GM23338 (cell line): ENCODE measurements at regions not wholly inside any gene's neighbourhood (a gene's known extent, or its start where the extent isn't known, plus 50 kb on each side); places are given as distances from the start of the nearest gene placed in this dataset.
"Not testable (repeated sequence)": the region's sequence is repeated elsewhere in the genome, so short reads cannot be mapped to it uniquely, and the experiment has no call there.

Experiments
- ATAC-seq: fragments of 200-7000 bp; cut with Tn5 transposase; 3 replicates; pipeline ENCODE4 v1.9.1; 2020
- DNase-seq: peaks from one replicate; pipeline ENCODE4 v3.0.0-alpha.2; 2015; ENCODE audit warnings: low spot score
- H2AFZ ChIP-seq: fragments of 200-600 bp; sonication (generic); 2 replicates; pipeline ENCODE4 v1.8.0; 2016; ENCODE audit warnings: antibody characterized with exemption, mild to moderate bottlenecking, moderate library complexity
- H3F3A ChIP-seq: fragments of 200-600 bp; sonication (generic); replicated peaks from 2 replicates; pipeline ENCODE4 v1.8.0; 2017; ENCODE audit warnings: antibody characterized with exemption, mixed run types, low read depth
- H3K27ac ChIP-seq: fragments of 200-600 bp; sonication (generic); 2 replicates; pipeline ENCODE4 v1.6.1; 2016; ENCODE audit warnings: low read depth
- H3K27me3 ChIP-seq: fragments of 200-600 bp; sonication (generic); 2 replicates; pipeline ENCODE4 v1.8.0; 2016; ENCODE audit warnings: mild to moderate bottlenecking, mixed run types, moderate library complexity; ENCODE audit not compliant: insufficient read depth
- H3K36me3 ChIP-seq: fragments of 200-600 bp; sonication (generic); 2 replicates; pipeline ENCODE4 v1.8.0; 2016; ENCODE audit warnings: mild to moderate bottlenecking; ENCODE audit not compliant: insufficient read depth
- H3K4me1 ChIP-seq: fragments of 200-600 bp; sonication (generic); 2 replicates; pipeline ENCODE4 v1.8.0; 2016; ENCODE audit warnings: mild to moderate bottlenecking, moderate library complexity; ENCODE audit not compliant: insufficient read depth
- H3K4me2 ChIP-seq: fragments of 200-600 bp; sonication (generic); 2 replicates; pipeline ENCODE4 v1.7.1; 2017; ENCODE audit warnings: mixed run types
- H3K4me3 ChIP-seq: fragments of 200-600 bp; sonication (generic); 2 replicates; pipeline ENCODE4 v1.6.1; 2016; ENCODE audit warnings: mixed run types
- H3K79me2 ChIP-seq: fragments of 200-600 bp; sonication (generic); replicated peaks from 2 replicates; pipeline ENCODE4 v1.8.0; 2017; ENCODE audit warnings: mild to moderate bottlenecking; ENCODE audit not compliant: insufficient read depth
- H3K9me2 ChIP-seq: fragments of 200-600 bp; sonication (generic); 2 replicates; pipeline ENCODE4 v1.8.0; 2017; ENCODE audit not compliant: insufficient read depth
- H4K20me1 ChIP-seq: fragments of 200-600 bp; sonication (generic); replicated peaks from 2 replicates; pipeline ENCODE4 v1.8.0; 2017; ENCODE audit warnings: mild to moderate bottlenecking; ENCODE audit not compliant: insufficient read depth
- H3K27ac Mint-ChIP-seq: 2 replicates; pipeline ENCODE4 v1.8.0; 2020; ENCODE audit warnings: inconsistent platforms, mild to moderate bottlenecking, moderate library complexity, mixed read lengths
- H3K27me3 Mint-ChIP-seq: 3 replicates; pipeline ENCODE4 v1.8.0; 2022; ENCODE audit warnings: low read depth, mild to moderate bottlenecking, moderate library complexity, mixed read lengths, inconsistent platforms; ENCODE audit not compliant: insufficient read depth, poor library complexity
- H3K36me3 Mint-ChIP-seq: 3 replicates; pipeline ENCODE4 v1.8.0; 2021; ENCODE audit warnings: low read depth, mild to moderate bottlenecking, inconsistent platforms, moderate library complexity, mixed read lengths
- H3K4me1 Mint-ChIP-seq: 3 replicates; pipeline ENCODE4 v1.8.0; 2020; ENCODE audit warnings: mild to moderate bottlenecking, inconsistent platforms, mixed read lengths
- H3K4me3 Mint-ChIP-seq: 3 replicates; pipeline ENCODE4 v1.8.0; 2021; ENCODE audit warnings: moderate library complexity, mild to moderate bottlenecking, inconsistent platforms, mixed read lengths
- H3K9me3 Mint-ChIP-seq: 3 replicates; pipeline ENCODE4 v1.8.0; 2020; ENCODE audit warnings: moderate library complexity, mild to moderate bottlenecking, inconsistent platforms, mixed read lengths
- CTCF ChIP-seq, 2 experiments: fragments of 200-600 bp in 1 of 2; sonication (generic) in 1 of 2; conservative IDR thresholded peaks; 2 replicates each; pipeline versions ENCODE4 v1.5.1 to v1.6.1; 2016 to 2017; ENCODE audit warnings: antibody characterized with exemption in 2 of 2, low read depth in 2 of 2, mild to moderate bottlenecking in 2 of 2, moderate library complexity in 1 of 2
- JUNB ChIP-seq: IDR thresholded peaks from one replicate; pipeline ENCODE4 v1.6.1; 2016; ENCODE audit warnings: antibody characterized with exemption; ENCODE audit not compliant: unreplicated experiment
- POLR2AphosphoS5 ChIP-seq: IDR thresholded peaks from 2 replicates; pipeline ENCODE4 v1.6.1; 2016; ENCODE audit warnings: antibody characterized with exemption, low read depth
- ZNF114 ChIP-seq: fragments of 250-450 bp; sonication (Bioruptor Pico); IDR thresholded peaks from 2 replicates; pipeline ENCODE4 v1.5.0; 2020; ENCODE audit warnings: mild to moderate bottlenecking, moderate library complexity
- ZNF331 ChIP-seq: fragments of 250-450 bp; sonication (Bioruptor Pico); IDR thresholded peaks from 2 replicates; pipeline ENCODE4 v1.5.0; 2020; ENCODE audit warnings: low read depth, mild to moderate bottlenecking, moderate library complexity

- TF ChIP-seq CTCF (conservative IDR thresholded peaks at IDR 0.05; ENCODE audit: low read depth in 2 of 2) = peak; percentile 33 to 48
Observed at GRCh38 chr10:16049050-16049449, 188.7 kb upstream of the MINDY3 start (continued).

- no peak overlapping the region; the same call in 1 of the 2 replicates for H2AFZ ChIP-seq
- H4K20me1 ChIP-seq = no peaks in the 10 kb centered on the region
- TF ChIP-seq ZNF331 (CRISPR knock-in tag) = no peak
- no peak overlapping the region for H3K4me3 ChIP-seq
- ATAC-seq = no peak
- H3K4me3 Mint-ChIP-seq = no peak overlapping the region
- no peak overlapping the region for H3K27ac ChIP-seq
- no peaks in the 10 kb centered on the region for H3K9me2 ChIP-seq
- H3K4me1 ChIP-seq = no peaks in the 10 kb centered on the region
- no peaks in the 10 kb centered on the region; the same call in 2 of the 3 replicates for H3K4me1 Mint-ChIP-seq
- no peaks in the 10 kb centered on the region for H3K36me3 Mint-ChIP-seq
- no peak overlapping the region for H3K27ac Mint-ChIP-seq
- no peaks in the 10 kb centered on the region for H3K36me3 ChIP-seq
- H3K27me3 ChIP-seq = no peaks in the 10 kb centered on the region
- peaks cover 2% of the 10 kb centered on the region for H3K27me3 Mint-ChIP-seq
- H3K79me2 ChIP-seq = no peaks in the 10 kb centered on the region
- H3K4me2 ChIP-seq = no peak overlapping the region
- H3F3A ChIP-seq = no peaks in the 10 kb centered on the region
- DNase-seq = no peak
- no peaks in the 10 kb centered on the region for H3K9me3 Mint-ChIP-seq
Observed at GRCh38 chr10:16049782-16050181, 189.5 kb upstream of the MINDY3 start.

DNA sequence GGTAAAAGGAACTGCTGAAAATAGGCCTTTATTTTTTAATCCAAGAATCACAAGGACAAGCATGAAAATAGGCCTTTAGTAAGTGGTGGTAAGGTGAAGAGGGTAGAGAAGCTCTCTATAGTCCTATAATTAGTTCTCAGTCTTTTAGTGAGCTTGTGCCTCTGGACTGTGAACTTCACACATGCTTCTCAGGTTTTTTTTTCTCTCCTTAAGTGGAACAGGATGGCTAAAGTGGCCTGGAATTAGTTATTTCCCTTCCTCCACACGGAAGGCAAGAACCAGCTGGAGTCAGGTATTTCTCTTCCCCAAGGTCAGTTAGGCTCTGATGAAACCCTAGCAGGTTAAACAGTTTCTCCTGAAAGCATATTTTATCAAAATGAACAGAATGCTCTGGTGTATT lies 203.0 kb upstream of the MINDY3 start:
- Histone ChIP-seq H3K4me2 (no peak overlapping the region), H3K9me2 (no peaks in the 10 kb centered on the region), H3K27ac (no peak overlapping the region), H3K79me2 (no peaks in the 10 kb centered on the region), H3F3A (no peaks in the 10 kb centered on the region), H3K36me3 (no peaks in the 10 kb centered on the region), H3K4me3 (no peak overlapping the region), H3K4me1 (no peaks in the 10 kb centered on the region), H2AFZ (peak overlapping the region; percentile 35; the same call in 1 of the 2 replicates), H3K27me3 (no peaks in the 10 kb centered on the region), H4K20me1 (no peaks in the 10 kb centered on the region)
- no peak for TF ChIP-seq ZNF114
- no peak for TF ChIP-seq JUNB
- TF ChIP-seq POLR2AphosphoS5 = no peak
- Mint-ChIP-seq H3K4me3 (no peak overlapping the region), H3K9me3 (0 out of 3 replicates have a peak, but pooled peaks cover 2% of the 10 kb centered on the region), H3K27ac (no peak overlapping the region), H3K4me1 (no peaks in the 10 kb centered on the region), H3K36me3 (no peaks in the 10 kb centered on the region), H3K27me3 (no peaks in the 10 kb centered on the region)
- DNase-seq (no peak), ATAC-seq (no peak)

- not testable (repeated sequence) for H3K36me3 Mint-ChIP-seq, H3K9me3 Mint-ChIP-seq, H3K79me2 ChIP-seq, H3K27me3 Mint-ChIP-seq, H3K4me1 ChIP-seq, H3K9me2 ChIP-seq, H3K4me3 Mint-ChIP-seq, H3K27ac ChIP-seq, H4K20me1 ChIP-seq, H3F3A ChIP-seq, H3K27me3 ChIP-seq, DNase-seq, H3K27ac Mint-ChIP-seq, H3K4me1 Mint-ChIP-seq, H3K4me2 ChIP-seq, H3K36me3 ChIP-seq, ATAC-seq, H2AFZ ChIP-seq, H3K4me3 ChIP-seq
Observed at GRCh38 chr10:16083551-16083950, 223.2 kb upstream of the MINDY3 start.
